C4-2B (cell line): ENCODE measurements at regions not wholly inside any gene's neighbourhood (a gene's known extent, or its start where the extent isn't known, plus 50 kb on each side); places are given as distances from the start of the nearest gene placed in this dataset.
"Not testable (repeated sequence)": the region's sequence is repeated elsewhere in the genome, so short reads cannot be mapped to it uniquely, and the experiment has no call there.

ENCODE experiments used
- CTCF ChIP-seq: fragments of 450-650 bp; conservative IDR thresholded peaks from 2 replicates; pipeline ENCODE4 v1.5.1; 2017; ENCODE audit warnings: mild to moderate bottlenecking
- ZFX ChIP-seq: fragments of 450-650 bp; IDR thresholded peaks from 2 replicates; pipeline ENCODE4 v1.6.1; 2017

- TF ChIP-seq CTCF, ZFX: not testable (repeated sequence)
Observed at GRCh38 chr16:32038783-32039496, 165.3 kb downstream of the ZNF267 start.
